ENCODE measurements at regions not wholly inside any gene's neighbourhood (a gene's known extent, or its start where the extent isn't known, plus 50 kb on each side); places are given as distances from the start of the nearest gene placed in this dataset.

DNA sequence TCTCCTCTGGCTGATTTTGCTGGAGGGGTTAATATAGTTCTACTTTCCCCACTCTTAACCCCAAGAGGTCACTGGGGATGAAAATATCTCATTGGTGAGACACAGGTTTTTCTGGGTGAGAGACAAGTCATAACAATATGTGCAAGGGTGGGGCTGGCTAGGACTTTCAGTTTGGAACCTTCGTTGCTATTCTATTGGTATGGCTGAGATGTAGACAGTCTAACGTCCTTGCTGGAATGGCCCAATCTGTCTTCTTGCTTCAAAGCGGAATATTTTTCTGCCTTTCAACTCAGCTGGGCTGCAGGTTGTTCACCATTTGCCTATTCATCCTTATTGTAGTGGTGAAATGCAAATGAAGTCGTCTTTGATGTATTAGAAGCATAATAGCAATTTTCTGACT is 267.3 kb upstream of the MKI67 start:
- TF ChIP-seq, protein P1, sequence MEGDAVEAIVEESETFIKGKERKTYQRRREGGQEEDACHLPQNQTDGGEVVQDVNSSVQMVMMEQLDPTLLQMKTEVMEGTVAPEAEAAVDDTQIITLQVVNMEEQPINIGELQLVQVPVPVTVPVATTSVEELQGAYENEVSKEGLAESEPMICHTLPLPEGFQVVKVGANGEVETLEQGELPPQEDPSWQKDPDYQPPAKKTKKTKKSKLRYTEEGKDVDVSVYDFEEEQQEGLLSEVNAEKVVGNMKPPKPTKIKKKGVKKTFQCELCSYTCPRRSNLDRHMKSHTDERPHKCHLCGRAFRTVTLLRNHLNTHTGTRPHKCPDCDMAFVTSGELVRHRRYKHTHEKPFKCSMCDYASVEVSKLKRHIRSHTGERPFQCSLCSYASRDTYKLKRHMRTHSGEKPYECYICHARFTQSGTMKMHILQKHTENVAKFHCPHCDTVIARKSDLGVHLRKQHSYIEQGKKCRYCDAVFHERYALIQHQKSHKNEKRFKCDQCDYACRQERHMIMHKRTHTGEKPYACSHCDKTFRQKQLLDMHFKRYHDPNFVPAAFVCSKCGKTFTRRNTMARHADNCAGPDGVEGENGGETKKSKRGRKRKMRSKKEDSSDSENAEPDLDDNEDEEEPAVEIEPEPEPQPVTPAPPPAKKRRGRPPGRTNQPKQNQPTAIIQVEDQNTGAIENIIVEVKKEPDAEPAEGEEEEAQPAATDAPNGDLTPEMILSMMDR (IDR thresholded peaks at IDR 0.05; ENCODE audit: low read length), result no peak
- TF ChIP-seq EZH2 (IDR thresholded peaks at IDR 0.05; ENCODE audit: borderline replicate concordance, low read length), result no peak
